ENCODE measurements at regions not wholly inside any gene's neighbourhood (a gene's known extent, or its start where the extent isn't known, plus 50 kb on each side); places are given as distances from the start of the nearest gene placed in this dataset.

- H3K9me3 Mint-ChIP-seq = peaks cover 0 to 2% (median 0%) of the 10 kb centered on the region in 7 donors
- H3K27me3 ChIP-seq (ENCODE audit: control insufficient read depth in 2 of 2, insufficient read depth in 2 of 2, low read length in 2 of 2) = no peaks in the 10 kb centered on the region
- no peaks in the 10 kb centered on the region for H3K36me3 Mint-ChIP-seq
- no peak for DNase-seq
- H3K36me3 ChIP-seq (replicated peaks in 1 of 2; ENCODE audit: control insufficient read depth in 1 of 2, insufficient read depth in 2 of 2, low read length in 2 of 2) = no peaks in the 10 kb centered on the region
- H3K9ac ChIP-seq (ENCODE audit: insufficient read depth, low read length, poor library complexity, severe bottlenecking) = no peak overlapping the region
- H3K27ac ChIP-seq (ENCODE audit: low read depth in 1 of 2, low read length in 2 of 2) = no peak overlapping the region
- intact Hi-C loops (cut with micrococcal nuclease) = no loop called here
- 100% methylated on average over 3 of the region's 7 CpGs for WGBS (ENCODE audit: insufficient coverage)
- H4K20me1 ChIP-seq (ENCODE audit: insufficient read depth, low read length) = no peaks in the 10 kb centered on the region
- H3K4me3 ChIP-seq (replicated peaks in 1 of 3; ENCODE audit: low read depth in 2 of 3, low read length in 3 of 3) = no peak overlapping the region
- no peak overlapping the region for H3K4me2 ChIP-seq (replicated peaks; ENCODE audit: extremely low read depth, low read length, poor library complexity, severe bottlenecking)
- no peak overlapping the region for H2AFZ ChIP-seq (ENCODE audit: insufficient read depth, low read depth, low read length, poor library complexity, severe bottlenecking)
- H3K27me3 Mint-ChIP-seq (ENCODE audit: low read depth in 3 of 3) = no peaks in the 10 kb centered on the region
- H3K4me1 ChIP-seq (ENCODE audit: control insufficient read depth in 1 of 2, insufficient read depth in 2 of 2, low read length in 2 of 2) = no peaks in the 10 kb centered on the region
- H3K4me1 Mint-ChIP-seq = no peaks in the 10 kb centered on the region
- no peak overlapping the region for H3K27ac Mint-ChIP-seq
- H3K9me3 ChIP-seq (replicated peaks in 1 of 2; ENCODE audit: control insufficient read depth in 1 of 2, insufficient read depth in 1 of 2, low read length in 2 of 2) = no peaks in the 10 kb centered on the region
- no peaks in the 10 kb centered on the region for H3K79me2 ChIP-seq (ENCODE audit: insufficient read depth, low read length)
- H3K4me3 Mint-ChIP-seq = no peak overlapping the region
- TF ChIP-seq CTCF (IDR thresholded peaks at IDR 0.05) = no peak
Observed at GRCh38 chr6:147770221-147770620, 261.7 kb downstream of the SAMD5 start.

GRCh38 chr6:147772724-147773123, 264.2 kb downstream of the SAMD5 start:
- intact Hi-C loops (cut with micrococcal nuclease) = no loop called here
- Mint-ChIP-seq H3K36me3 (no peaks in the 10 kb centered on the region), H3K4me3 (no peak overlapping the region), H3K4me1 (no peaks in the 10 kb centered on the region), H3K9me3 (no peaks in the 10 kb centered on the region), H3K27me3 (ENCODE audit: low read depth in 3 of 3) (no peaks in the 10 kb centered on the region), H3K27ac (no peak overlapping the region)
- Histone ChIP-seq H3K27ac (ENCODE audit: low read depth in 1 of 2, low read length in 2 of 2) (no peak overlapping the region), H3K9ac (ENCODE audit: insufficient read depth, low read length, poor library complexity, severe bottlenecking) (no peak overlapping the region), H3K36me3 (replicated peaks in 1 of 2; ENCODE audit: control insufficient read depth in 1 of 2, insufficient read depth in 2 of 2, low read length in 2 of 2) (no peaks in the 10 kb centered on the region), H2AFZ (ENCODE audit: insufficient read depth, low read depth, low read length, poor library complexity, severe bottlenecking) (no peak overlapping the region), H3K79me2 (ENCODE audit: insufficient read depth, low read length) (no peaks in the 10 kb centered on the region), H3K9me3 (replicated peaks in 1 of 2; ENCODE audit: control insufficient read depth in 1 of 2, insufficient read depth in 1 of 2, low read length in 2 of 2) (no peaks in the 10 kb centered on the region), H3K4me3 (replicated peaks in 1 of 3; ENCODE audit: low read depth in 2 of 3, low read length in 3 of 3) (no peak overlapping the region), H3K27me3 (ENCODE audit: control insufficient read depth in 2 of 2, insufficient read depth in 2 of 2, low read length in 2 of 2) (no peaks in the 10 kb centered on the region), H4K20me1 (ENCODE audit: insufficient read depth, low read length) (no peaks in the 10 kb centered on the region), H3K4me1 (ENCODE audit: control insufficient read depth in 1 of 2, insufficient read depth in 2 of 2, low read length in 2 of 2) (no peaks in the 10 kb centered on the region), H3K4me2 (replicated peaks; ENCODE audit: extremely low read depth, low read length, poor library complexity, severe bottlenecking) (no peak overlapping the region)
- DNase-seq = no peak
- no peak for TF ChIP-seq CTCF (IDR thresholded peaks at IDR 0.05)
- WGBS (ENCODE audit: insufficient coverage) = 100% methylated on average over 1 of the region's 4 CpGs
